Central memory CD8-positive, alpha-beta T cell (primary cell): ENCODE measurements at regions not wholly inside any gene's neighbourhood (a gene's known extent, or its start where the extent isn't known, plus 50 kb on each side); places are given as distances from the start of the nearest gene placed in this dataset.
A peak's percentile ranks its signal among the peaks of the same experiment; 100 is the strongest.
"Not testable (repeated sequence)": the region's sequence is repeated elsewhere in the genome, so short reads cannot be mapped to it uniquely, and the experiment has no call there.

ENCODE experiments used
- ATAC-seq: fragments of 150-1000 bp; cut with Tn5 transposase; replicated peaks from 2 replicates; pipeline ENCODE4 v1.10.0; 2022; ENCODE audit warnings: mild to moderate bottlenecking, moderate FRiP score, moderate number of reproducible peaks; ENCODE audit not compliant: poor library complexity, severe bottlenecking; ENCODE audit errors: extremely low read depth
- DNase-seq, 2 donors: peaks; one replicate each; pipeline ENCODE4 v3.0.0; 2021; ENCODE audit warnings: low spot score in 2 of 2
- H3K27ac Mint-ChIP-seq: one replicate; pipeline ENCODE4 v1.8.0; 2022; ENCODE audit warnings: low read depth, mild to moderate bottlenecking, moderate library complexity, mixed read lengths
- H3K27me3 Mint-ChIP-seq: one replicate; pipeline ENCODE4 v1.8.0; 2022; ENCODE audit warnings: mixed read lengths
- H3K36me3 Mint-ChIP-seq: one replicate; pipeline ENCODE4 v1.8.0; 2022; ENCODE audit warnings: mild to moderate bottlenecking, moderate library complexity, mixed read lengths; ENCODE audit not compliant: insufficient read depth
- H3K4me1 Mint-ChIP-seq: one replicate; pipeline ENCODE4 v1.8.0; 2022; ENCODE audit warnings: mixed read lengths
- H3K4me3 Mint-ChIP-seq: one replicate; pipeline ENCODE4 v1.8.0; 2022; ENCODE audit warnings: mild to moderate bottlenecking, moderate library complexity, mixed read lengths
- H3K9me3 Mint-ChIP-seq: one replicate; pipeline ENCODE4 v1.8.0; 2022; ENCODE audit warnings: mixed read lengths

DNA sequence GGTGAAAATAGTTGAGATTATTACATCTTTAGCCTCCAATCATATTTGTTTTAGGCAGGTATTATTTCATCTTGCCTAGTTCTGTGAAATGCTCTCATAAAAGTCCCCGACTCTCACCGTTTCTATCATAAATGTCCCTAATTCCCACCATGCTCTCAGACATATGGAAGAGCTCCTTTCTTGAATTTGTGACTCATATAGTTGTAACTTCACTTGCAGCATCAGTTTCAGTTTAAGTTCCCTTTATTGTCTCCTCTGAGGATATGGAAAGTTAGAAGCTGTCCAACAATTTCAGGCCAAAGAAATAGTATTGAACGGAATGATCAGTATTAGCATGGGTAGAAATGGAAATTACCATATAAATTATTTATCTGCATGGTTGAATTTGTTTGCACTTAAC is 187.5 kb upstream of the NR4A3 start:
- no peaks in the 10 kb centered on the region for H3K36me3 Mint-ChIP-seq
- H3K27me3 Mint-ChIP-seq: peaks cover 28% of the 10 kb centered on the region
- H3K9me3 Mint-ChIP-seq: no peaks in the 10 kb centered on the region
- ATAC-seq (no peak), DNase-seq (no peak)
- no peaks in the 10 kb centered on the region for H3K4me1 Mint-ChIP-seq
- H3K27ac Mint-ChIP-seq: no peak overlapping the region
- H3K4me3 Mint-ChIP-seq: no peak overlapping the region

GRCh38 chr9:99635032-99635431 is 186.7 kb upstream of the NR4A3 start:
- ATAC-seq: no peak
- H3K4me3 Mint-ChIP-seq: no peak overlapping the region
- peaks cover 29% of the 10 kb centered on the region for H3K27me3 Mint-ChIP-seq
- no peaks in the 10 kb centered on the region for H3K9me3 Mint-ChIP-seq
- H3K36me3 Mint-ChIP-seq: no peaks in the 10 kb centered on the region
- no peak overlapping the region for H3K27ac Mint-ChIP-seq
- no peaks in the 10 kb centered on the region for H3K4me1 Mint-ChIP-seq
- no peak for DNase-seq

GRCh38 chr9:99637641-99638040 is 184.0 kb upstream of the NR4A3 start:
- no peaks in the 10 kb centered on the region for H3K36me3 Mint-ChIP-seq

GRCh38 chr9:99638971-99639370 is 182.7 kb upstream of the NR4A3 start:
- Mint-ChIP-seq H3K27ac (no peak overlapping the region), H3K27me3 (peaks cover 48% of the 10 kb centered on the region), H3K4me1 (no peaks in the 10 kb centered on the region), H3K9me3 (peaks cover 6% of the 10 kb centered on the region), H3K4me3 (no peak overlapping the region), H3K36me3 (no peaks in the 10 kb centered on the region)
- ATAC-seq (no peak), DNase-seq (no peak)

More at GRCh38 chr9:99637641-99638040, 184.0 kb upstream of the NR4A3 start:
- Mint-ChIP-seq H3K27ac (no peak overlapping the region), H3K4me3 (no peak overlapping the region), H3K9me3 (peaks cover 6% of the 10 kb centered on the region), H3K4me1 (no peaks in the 10 kb centered on the region), H3K27me3 (peaks cover 44% of the 10 kb centered on the region)
- ATAC-seq (no peak), DNase-seq (no peak)

GRCh38 chr9:99647604-99648003 is 174.1 kb upstream of the NR4A3 start:
- no peak for DNase-seq
- Mint-ChIP-seq H3K27ac (no peak overlapping the region), H3K4me1 (no peaks in the 10 kb centered on the region), H3K9me3 (peaks cover 5% of the 10 kb centered on the region), H3K36me3 (no peaks in the 10 kb centered on the region), H3K27me3 (peaks cover 54% of the 10 kb centered on the region), H3K4me3 (no peak overlapping the region)
- ATAC-seq: no peak

DNA sequence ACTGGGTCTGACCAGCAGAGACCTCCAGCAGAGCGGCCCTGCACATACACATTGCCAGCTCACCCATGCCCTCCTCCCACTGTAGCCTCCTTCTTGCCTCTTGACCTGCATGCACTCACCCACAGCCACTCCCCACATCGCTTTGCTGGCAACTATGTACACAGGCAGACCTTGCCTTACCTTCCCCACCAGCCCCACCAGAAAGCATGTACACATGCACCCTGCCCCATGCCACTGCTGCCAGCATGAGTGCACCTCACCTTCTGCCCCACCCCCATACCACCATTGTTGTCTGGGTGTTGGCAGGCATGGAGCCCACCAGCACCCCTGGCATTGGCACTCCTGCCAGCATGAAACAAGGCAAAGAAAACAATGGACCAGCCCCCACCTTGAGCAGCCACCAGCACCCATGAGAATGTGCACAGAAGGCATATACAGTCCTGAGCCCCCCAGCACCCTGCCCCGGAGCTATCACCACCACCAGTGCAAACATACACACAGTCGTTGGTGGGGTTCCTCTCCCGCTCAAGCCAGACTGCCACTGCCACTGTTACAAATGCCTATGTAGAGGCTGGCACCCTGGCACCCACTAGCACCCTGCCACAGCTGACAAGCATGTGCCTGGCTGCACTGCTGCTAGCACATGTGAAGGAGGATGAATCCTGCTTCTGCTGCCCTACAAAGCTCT is 171.4 kb upstream of the NR4A3 start:
- Mint-ChIP-seq H3K27me3 (peaks cover 55% of the 10 kb centered on the region), H3K4me3 (no peak overlapping the region), H3K27ac (no peak overlapping the region), H3K36me3 (no peaks in the 10 kb centered on the region), H3K9me3 (peaks cover 14% of the 10 kb centered on the region), H3K4me1 (no peaks in the 10 kb centered on the region)
- ATAC-seq: no peak
- no peak for DNase-seq

DNA sequence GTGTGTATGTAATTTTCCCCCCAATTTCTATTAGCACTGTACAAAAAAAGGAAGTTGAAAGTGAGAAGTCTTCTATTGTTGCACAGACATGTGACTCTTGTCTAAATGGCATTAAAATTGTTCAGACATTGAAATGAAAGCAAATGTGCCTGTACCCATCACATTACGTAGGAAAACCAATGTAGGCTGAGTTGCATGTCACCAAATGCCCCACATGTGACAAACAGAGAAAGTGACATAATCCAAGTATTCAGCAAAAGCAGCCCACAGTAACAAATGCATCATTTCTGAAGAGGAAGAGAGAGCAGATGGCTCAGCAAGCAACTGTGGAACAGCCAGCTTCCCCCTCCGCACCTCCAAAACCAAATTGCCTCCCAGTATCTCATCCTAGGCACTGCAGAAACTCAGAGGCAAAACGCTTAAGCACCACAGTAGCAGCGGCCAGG is 161.5 kb upstream of the NR4A3 start:
- no peaks in the 10 kb centered on the region for H3K4me1 Mint-ChIP-seq
- DNase-seq (no peak), ATAC-seq (peak; percentile 52)
- H3K4me3 Mint-ChIP-seq: no peak overlapping the region
- H3K27me3 Mint-ChIP-seq: peaks cover 21% of the 10 kb centered on the region
- H3K9me3 Mint-ChIP-seq: no peaks in the 10 kb centered on the region
- H3K27ac Mint-ChIP-seq: no peak overlapping the region
- H3K36me3 Mint-ChIP-seq: no peaks in the 10 kb centered on the region

DNA sequence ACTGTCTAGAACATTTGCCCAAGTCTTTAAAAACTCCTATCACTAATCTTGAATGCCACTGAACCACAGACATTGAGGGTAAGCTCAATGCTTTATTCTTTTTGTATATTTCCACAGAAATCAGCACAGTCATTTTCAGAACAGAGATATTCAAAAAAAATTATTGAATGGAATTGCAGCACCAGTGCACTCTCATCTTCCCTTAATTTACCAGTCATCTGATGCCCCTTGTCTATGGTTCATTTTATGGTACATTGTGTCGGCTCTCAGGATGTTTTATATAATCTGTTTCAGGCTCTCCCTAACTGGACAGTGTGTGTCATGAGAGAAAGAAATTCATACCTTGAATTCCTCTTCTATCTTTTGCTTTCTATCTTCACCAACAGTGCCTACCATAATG is 158.4 kb upstream of the NR4A3 start:
- H3K36me3 Mint-ChIP-seq: no peaks in the 10 kb centered on the region

DNA sequence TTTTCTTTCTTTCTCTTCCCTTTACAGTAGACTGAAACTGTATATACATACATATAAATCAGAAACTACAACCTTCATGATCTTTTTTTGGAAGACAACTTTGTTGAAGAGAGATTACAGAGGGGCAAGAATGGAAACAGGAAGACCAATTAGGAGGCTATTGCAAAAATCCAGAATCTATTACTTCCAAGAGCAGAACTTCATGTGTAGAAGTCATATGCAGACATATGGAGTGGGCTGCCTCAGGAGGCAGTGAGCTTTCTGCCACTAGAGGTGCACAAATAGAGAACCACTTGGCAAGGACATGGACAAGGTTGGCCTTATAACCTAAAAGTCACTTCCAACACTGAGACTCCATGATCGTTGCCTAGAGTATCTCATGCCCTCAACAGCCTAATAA is 157.8 kb upstream of the NR4A3 start:
- peaks cover 5% of the 10 kb centered on the region for H3K4me1 Mint-ChIP-seq
- DNase-seq: no peak

More for the DNA sequence above, 158.4 kb upstream of the NR4A3 start:
- DNase-seq: no peak
- no peaks in the 10 kb centered on the region for H3K9me3 Mint-ChIP-seq
- peaks cover 21% of the 10 kb centered on the region for H3K27me3 Mint-ChIP-seq
- no peak overlapping the region for H3K4me3 Mint-ChIP-seq
- no peak for ATAC-seq
- peaks cover 5% of the 10 kb centered on the region for H3K4me1 Mint-ChIP-seq
- H3K27ac Mint-ChIP-seq: no peak overlapping the region

DNA sequence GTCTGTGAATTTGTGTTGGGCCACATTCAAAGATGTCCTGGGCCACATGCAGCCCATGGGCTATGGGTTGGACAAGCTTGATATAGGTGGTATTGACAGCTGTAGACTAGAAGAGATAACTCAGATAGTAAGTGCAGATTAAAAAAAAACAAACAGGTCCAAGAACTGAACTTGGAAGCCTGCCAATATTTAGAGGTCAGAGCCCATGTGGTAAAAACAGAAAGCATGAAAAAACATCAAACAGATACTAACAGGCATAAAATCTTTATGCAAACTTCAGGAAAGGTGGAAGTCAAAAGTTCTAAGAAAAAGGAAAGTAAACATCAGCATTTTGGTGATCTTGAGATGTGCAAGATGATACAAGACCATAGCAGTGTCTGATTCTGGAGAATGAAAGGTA is 155.1 kb upstream of the NR4A3 start:
- H3K4me1 Mint-ChIP-seq: peaks cover 5% of the 10 kb centered on the region
- DNase-seq (no peak), ATAC-seq (no peak)
- peaks cover 21% of the 10 kb centered on the region for H3K27me3 Mint-ChIP-seq
- peak overlapping the region; percentile 7 for H3K27ac Mint-ChIP-seq
- no peaks in the 10 kb centered on the region for H3K36me3 Mint-ChIP-seq
- no peak overlapping the region for H3K4me3 Mint-ChIP-seq
- no peaks in the 10 kb centered on the region for H3K9me3 Mint-ChIP-seq

More for the DNA sequence above, 157.8 kb upstream of the NR4A3 start:
- Mint-ChIP-seq H3K4me3 (no peak overlapping the region), H3K27me3 (peaks cover 21% of the 10 kb centered on the region), H3K27ac (no peak overlapping the region), H3K9me3 (no peaks in the 10 kb centered on the region), H3K36me3 (no peaks in the 10 kb centered on the region)
- no peak for ATAC-seq

GRCh38 chr9:99670886-99671285 is 150.8 kb upstream of the NR4A3 start:
- not testable (repeated sequence) for H3K36me3 Mint-ChIP-seq, H3K4me1 Mint-ChIP-seq, H3K27ac Mint-ChIP-seq, H3K9me3 Mint-ChIP-seq, H3K4me3 Mint-ChIP-seq, ATAC-seq, DNase-seq
- peaks cover 34% of the 10 kb centered on the region for H3K27me3 Mint-ChIP-seq

- H3K4me1 Mint-ChIP-seq: no peaks in the 10 kb centered on the region
- H3K27me3 Mint-ChIP-seq: peaks cover 32% of the 10 kb centered on the region
- H3K36me3 Mint-ChIP-seq: peaks cover 2% of the 10 kb centered on the region
- H3K9me3 Mint-ChIP-seq: peaks cover 8% of the 10 kb centered on the region
- no peak for ATAC-seq
- no peak overlapping the region for H3K27ac Mint-ChIP-seq
- no peak overlapping the region for H3K4me3 Mint-ChIP-seq
- no peak for DNase-seq
Measured at GRCh38 chr9:99677281-99677680, 144.4 kb upstream of the NR4A3 start.

DNA sequence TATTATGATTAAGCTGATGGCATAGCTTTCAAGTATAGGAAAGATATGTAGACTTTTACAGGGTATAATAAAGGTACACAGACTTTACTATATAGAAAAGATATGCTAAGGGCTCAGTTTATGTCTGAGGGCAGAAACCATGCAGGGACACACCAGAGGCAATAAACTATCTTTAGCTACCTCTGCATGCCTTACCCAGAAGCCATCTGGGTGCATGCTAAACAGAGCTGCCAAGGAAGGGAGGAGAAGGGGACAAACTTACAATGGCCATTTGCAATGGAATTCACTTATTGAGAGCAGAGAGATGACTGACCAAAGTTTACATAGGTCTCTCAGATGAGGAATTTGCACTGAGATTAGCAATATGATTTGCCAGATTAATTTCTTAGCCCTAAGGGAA is 143.1 kb upstream of the NR4A3 start:
- no peaks in the 10 kb centered on the region for H3K36me3 Mint-ChIP-seq
- H3K27me3 Mint-ChIP-seq: peaks cover 29% of the 10 kb centered on the region
- no peak overlapping the region for H3K27ac Mint-ChIP-seq
- H3K4me3 Mint-ChIP-seq: no peak overlapping the region
- ATAC-seq (no peak), DNase-seq (no peak)
- H3K4me1 Mint-ChIP-seq: no peaks in the 10 kb centered on the region
- H3K9me3 Mint-ChIP-seq: peaks cover 14% of the 10 kb centered on the region
